ENCODE measurements at regions not wholly inside any gene's neighbourhood (a gene's known extent, or its start where the extent isn't known, plus 50 kb on each side); places are given as distances from the start of the nearest gene placed in this dataset.

GRCh38 chr5:68379275-68380036 lies 163.9 kb downstream of the PIK3R1 start:
- DNase-seq (ENCODE audit: low read depth) = no peak

DNA sequence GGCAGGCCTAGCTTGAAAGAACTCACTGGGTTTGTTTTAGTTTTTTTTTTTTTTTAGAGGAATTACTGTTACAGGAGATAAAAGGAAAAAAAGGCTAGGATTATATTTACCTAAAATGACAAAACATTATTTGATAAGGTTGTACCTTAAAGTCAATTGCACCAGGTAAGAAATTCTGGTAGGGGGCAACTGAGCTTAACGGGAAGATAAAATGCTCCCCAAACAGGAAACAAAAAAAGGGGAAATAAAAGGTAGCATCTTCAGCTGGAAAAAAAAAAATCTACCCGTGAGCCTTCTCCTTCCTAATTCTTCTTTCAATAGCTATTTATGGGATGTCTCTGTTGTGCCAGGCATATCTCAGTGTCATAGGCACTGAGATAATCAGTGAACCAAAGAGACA lies 164.5 kb downstream of the PIK3R1 start:
- DNase-seq (ENCODE audit: low read depth) = no peak

DNA sequence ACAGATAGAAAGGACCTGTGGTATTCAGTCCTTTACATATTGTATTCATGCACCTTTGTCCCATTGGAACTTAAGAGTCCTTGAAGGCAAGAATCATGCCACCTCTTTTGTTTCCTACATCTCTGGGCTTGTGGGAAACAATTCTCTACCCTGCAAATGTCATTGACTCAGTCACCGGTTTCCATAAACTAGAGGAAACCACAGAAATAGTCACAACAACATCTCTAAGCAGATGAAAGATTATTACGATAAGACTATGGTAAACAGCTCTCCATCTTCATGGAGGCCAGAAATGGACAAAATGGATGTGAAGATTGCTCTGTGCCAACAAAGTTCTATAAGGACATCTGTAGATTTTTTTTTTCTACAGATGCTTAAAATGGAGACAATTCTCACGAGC lies 165.5 kb downstream of the PIK3R1 start:
- no peak for DNase-seq (ENCODE audit: low read depth)

- DNase-seq (ENCODE audit: low read depth) = no peak
These were observed 166.4 kb downstream of the PIK3R1 start for GRCh38 chr5:68381909-68382308.

GRCh38 chr5:68382640-68383039 lies 167.1 kb downstream of the PIK3R1 start:
- no peak for DNase-seq (ENCODE audit: low read depth)

DNA sequence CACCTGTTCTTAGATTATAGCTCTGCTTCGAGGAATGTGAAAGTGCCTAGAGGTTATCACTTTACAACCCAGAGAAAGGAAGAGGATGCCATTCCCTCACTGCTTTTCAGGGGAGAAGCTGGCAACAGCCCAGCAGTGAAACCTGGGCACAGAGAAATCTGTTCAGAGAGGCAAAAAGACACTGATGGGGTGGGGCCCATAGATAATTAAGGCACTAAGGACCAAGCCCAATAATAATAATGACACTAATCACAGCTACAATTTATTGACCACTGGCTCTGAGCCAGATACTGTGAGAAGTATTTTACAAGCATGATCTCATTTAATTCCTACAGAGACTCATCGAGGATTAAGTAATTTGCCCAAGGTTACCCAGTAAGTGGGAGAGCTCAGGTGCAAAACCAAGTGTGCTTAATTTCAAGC lies 168.3 kb downstream of the PIK3R1 start:
- no peak for DNase-seq (ENCODE audit: low read depth)

DNA sequence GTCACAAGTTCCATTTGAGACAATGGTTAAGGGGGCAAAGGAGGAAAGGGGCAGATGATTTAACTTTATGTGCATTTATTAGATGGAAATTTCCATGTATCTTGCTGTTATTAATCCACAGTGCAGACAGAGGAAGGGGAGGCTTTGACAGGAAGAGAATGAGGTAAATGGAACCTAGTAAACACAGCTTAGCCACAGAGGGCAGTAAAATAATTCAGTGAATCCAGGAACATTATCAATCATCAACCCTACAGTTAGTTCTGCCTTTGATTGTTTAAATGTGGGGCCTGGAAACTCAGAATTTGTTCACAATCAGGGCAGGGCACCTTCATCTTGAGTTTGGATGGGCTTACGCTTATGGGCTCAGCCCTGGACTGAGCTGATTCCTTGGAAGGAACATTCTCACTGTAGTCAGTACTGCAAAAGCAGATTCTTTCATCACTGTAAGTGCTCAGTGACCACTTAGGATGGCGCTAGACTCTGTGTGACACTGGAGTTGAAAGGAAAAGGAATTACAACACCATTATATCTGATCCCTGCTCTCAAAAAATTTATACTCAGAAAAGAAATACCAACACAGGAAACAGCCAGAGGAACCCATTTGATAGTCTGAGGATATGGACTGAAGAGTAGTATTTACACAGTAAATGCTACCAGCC lies 169.5 kb downstream of the PIK3R1 start:
- no peak for DNase-seq (ENCODE audit: low read depth)

DNA sequence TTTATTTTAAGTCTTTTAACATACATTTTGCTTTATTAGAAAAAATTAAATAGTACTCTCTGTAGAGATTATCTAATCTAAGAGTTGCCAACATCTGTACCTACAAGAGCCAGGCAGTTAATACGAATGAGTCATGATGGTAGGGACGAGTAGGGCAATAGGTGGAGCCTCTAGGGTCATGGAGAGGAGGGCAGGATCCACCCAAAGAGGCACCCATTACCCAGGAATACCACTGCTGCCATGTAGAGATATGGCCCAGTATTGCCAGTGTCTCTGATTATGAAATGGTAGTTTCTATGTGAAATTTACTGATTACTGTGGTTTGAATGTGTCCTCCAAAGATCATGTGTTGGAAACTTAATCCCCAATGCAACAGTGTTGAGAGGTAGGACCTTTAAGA lies 170.4 kb downstream of the PIK3R1 start:
- DNase-seq (ENCODE audit: low read depth) = no peak

DNA sequence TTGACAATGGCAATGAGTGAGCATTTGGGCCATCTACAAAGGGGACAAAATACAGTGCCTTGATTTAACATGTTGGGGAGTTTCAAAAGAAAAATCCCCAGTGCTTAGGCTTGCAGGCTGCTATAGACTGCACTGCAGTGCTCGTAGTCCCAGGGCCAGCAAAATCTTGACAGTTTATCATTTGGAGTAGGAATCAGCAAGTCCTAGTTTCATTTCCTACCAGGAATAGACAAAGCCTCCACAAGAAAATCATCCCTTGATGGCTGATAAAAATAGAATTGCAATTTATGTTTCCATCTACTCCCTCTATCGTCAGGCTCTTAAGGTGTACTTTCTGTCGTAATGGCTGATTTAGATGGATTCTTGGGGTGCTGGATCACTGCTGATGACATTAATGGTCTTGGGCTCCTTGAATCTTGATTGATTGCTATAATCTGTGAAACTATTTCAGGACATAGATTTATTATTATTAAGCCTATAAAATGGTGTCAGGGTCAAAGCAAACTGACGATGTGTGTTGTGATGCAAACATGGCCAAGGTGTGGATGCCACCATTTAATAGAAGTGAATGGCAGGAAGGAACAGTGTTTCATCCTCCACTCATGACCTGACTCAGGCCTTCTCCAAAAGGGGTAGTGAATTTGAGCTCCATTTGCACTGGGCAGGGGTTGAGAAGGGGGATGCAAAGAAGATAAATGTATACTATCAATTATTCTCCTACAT lies 171.7 kb downstream of the PIK3R1 start:
- DNase-seq (ENCODE audit: low read depth) = no peak

DNA sequence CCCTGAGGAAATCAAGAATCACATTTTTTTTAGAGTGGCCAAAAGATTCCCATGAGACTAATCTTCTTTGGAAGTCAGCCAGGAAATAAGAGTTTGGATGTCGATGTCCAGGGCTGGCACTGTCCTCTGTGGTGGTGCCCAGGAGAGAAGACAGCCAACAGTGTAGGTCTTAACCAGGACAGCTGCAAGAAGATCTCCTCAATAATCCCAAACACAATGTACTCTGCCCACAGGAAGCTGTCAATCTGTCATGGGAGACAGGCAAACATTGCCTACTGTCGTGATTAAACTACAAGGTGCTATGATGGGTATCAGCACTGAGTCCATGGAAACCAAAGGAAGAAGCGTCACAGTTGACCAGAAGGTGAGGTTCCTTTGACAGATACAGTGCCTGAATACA lies 174.1 kb downstream of the PIK3R1 start:
- DNase-seq (ENCODE audit: low read depth) = no peak

GRCh38 chr5:68392617-68393016 lies 177.1 kb downstream of the PIK3R1 start:
- DNase-seq (ENCODE audit: low read depth) = no peak

- DNase-seq (ENCODE audit: low read depth) = no peak
These were observed 179.7 kb downstream of the PIK3R1 start for GRCh38 chr5:68395302-68395701.

DNA sequence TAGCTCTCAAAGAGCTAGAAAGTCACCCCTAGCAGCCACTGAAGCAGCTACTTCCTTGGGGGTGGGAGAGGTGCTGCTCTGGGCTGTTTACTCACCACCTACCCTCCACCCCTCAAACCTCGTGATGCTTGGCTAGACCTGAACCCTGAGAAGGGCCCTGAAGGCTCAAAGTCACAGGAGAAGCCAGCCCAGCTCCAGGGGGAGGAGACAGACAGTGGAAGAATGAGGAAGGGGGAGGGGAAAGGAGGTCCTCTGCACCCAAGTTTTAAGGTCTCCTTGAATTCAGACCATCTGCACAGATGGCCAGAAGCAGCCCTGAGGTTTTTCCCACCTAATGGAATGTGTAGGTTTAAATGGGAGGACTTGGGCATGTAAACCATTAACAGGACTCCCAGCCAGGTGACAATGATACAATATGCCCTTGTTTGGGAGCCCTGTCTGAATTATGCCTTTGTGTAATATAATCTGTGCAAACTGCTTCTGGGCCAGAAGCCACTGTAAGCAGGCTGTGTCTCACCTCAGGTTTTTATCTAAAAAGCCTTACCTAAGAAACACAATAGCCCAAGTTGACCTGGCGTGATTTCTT lies 180.5 kb downstream of the PIK3R1 start:
- DNase-seq (ENCODE audit: low read depth) = no peak

DNA sequence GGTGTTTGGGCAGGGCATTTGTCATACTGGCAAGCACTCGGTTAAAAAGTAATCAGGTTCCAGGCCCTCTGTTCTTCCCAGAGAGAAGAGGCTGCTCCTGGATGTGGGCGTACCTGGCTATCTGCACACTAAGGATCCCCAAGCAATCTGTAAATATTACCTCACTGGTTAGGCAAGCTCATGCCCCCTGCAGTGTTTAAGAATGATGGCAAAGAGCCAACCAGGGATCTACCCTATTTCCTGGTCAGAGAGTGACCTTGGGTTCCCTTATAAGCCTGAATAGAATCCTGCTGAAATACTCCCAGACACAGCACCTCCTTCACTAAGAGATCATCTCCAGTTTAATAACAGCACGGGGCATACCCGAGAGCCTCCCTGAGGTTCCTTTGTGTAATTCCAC lies 181.2 kb downstream of the PIK3R1 start:
- no peak for DNase-seq (ENCODE audit: low read depth)

GRCh38 chr5:68398146-68398812 lies 182.7 kb downstream of the PIK3R1 start:
- DNase-seq (ENCODE audit: low read depth) = no peak

GRCh38 chr5:68403301-68403700 lies 187.7 kb downstream of the PIK3R1 start:
- DNase-seq (ENCODE audit: low read depth) = no peak

DNA sequence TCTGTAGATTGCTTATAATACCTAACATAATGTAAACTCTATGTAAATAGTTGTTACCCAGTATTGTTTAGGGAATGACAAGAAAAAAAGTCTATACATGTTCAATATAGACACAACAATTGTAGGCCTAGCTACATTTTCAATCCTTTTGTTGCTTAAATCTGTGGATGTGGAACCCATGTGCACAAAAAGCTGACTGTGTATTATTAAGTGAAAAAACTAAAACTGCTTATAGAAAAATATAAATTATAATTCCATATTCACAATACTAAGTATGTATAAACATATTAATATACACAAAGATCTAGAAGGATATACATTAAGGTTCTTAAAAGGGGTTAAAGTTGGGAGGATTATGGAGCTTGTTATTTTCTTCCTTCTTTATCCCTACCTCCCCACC lies 188.7 kb downstream of the PIK3R1 start:
- no peak for DNase-seq (ENCODE audit: low read depth)

DNA sequence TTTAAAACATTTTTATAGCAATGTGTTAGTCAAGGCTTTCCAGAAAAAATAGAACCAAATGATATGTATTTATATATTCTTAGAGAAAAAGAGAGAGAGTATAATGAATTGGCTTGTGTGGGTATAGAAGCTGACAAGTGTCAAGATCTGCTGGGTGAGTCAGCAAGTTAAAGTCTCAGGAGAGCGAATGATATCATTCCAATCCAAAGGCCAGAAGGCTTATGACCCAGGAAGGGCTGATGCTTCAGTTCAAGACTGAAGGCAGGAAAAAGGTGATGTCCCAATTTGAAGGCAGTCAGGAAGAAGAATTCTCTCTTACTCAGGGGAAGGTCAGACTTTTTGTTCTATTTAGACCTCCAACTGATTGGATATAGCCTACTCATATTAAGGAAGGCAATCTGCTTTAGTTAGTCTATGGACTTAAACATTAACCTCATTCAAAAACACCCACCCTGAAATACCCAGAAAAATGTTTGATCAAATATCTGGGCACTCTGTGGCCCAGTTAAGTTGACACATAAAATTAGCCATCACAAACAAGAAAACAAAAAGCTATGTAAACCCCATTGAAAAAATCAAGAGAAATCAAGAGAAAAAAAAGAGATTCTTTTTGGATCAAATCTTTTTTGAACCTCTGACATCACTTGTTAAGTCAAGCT lies 189.6 kb downstream of the PIK3R1 start:
- DNase-seq (ENCODE audit: low read depth) = no peak

- no peak for DNase-seq (ENCODE audit: low read depth)
These were observed 190.5 kb downstream of the PIK3R1 start for GRCh38 chr5:68405784-68406743.

DNA sequence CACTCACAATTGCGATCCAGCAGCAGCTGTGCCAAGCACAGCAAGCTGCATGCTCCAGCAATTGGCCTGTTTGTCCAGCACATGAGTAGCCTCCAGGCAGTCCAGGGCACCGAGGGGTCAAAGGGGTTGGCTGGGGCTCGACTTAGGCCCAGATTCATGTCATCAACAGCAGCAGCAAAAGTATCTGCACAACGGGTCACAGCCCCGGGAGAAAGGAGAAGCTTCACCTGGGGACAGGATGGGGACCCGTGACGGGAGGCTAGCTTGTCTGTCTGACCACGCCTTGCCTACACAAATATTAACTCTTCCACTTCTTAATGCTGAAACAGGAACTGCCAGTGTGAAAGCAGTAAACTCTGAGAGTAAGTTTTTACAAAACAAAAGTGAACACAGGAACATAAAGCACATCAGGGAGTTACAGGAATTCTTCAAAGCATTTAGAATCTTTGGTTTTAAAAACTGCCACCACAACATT lies 191.2 kb downstream of the PIK3R1 start:
- no peak for DNase-seq (ENCODE audit: low read depth)

Measured in non-pigmented ciliary epithelial cell (primary cell).